ENCODE measurements at regions not wholly inside any gene's neighbourhood (a gene's known extent, or its start where the extent isn't known, plus 50 kb on each side); places are given as distances from the start of the nearest gene placed in this dataset.
"Not testable (repeated sequence)": the region's sequence is repeated elsewhere in the genome, so short reads cannot be mapped to it uniquely, and the experiment has no call there.

GRCh38 chr16:5761592-5761991, 664.0 kb upstream of the EEF2KMT start:
- DNase-seq (ENCODE audit: low spot score): no peak

GRCh38 chr16:5758281-5758680, 660.7 kb upstream of the EEF2KMT start:
- no peak for DNase-seq (ENCODE audit: low spot score)

DNA sequence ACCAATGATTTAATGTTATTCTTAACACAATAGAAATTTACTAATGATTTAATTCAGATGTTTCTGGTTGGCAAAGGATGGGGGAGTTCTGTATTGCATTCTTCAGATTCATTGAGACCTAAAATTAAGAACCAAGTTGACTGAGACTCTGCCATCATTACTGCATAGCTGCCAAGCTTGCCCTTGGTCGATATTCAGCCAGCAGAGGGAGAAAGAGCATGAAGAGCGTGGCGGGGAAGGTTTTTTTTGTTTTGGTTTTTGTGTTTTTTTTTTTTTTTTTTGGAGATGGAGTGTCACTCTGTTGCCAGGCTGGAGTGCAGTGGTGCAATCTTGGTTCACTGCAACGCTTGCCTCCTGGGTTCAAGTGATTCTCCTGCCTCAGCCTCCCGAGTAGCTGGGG, 659.4 kb upstream of the EEF2KMT start:
- no peak for DNase-seq (ENCODE audit: low spot score)

DNA sequence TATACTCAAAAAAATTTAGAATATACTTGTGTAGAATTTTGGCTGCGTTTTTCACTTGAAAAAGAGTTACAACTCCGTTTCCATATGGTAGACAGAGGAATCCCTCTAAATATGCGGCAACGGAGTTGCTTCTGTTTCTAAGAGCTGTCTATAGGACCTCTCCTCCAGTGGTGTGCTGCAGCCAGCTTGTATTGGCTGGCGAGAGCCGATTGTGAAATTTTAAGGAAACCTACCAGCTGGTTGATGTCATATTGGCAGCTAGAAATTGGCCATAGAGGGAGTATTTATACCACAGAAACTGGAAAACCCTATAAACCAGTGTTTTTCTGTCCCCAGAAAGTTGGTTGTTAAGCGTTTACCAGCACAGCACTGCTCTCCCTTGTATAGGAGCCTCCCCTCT, 655.8 kb upstream of the EEF2KMT start:
- DNase-seq (ENCODE audit: low spot score): no peak

DNA sequence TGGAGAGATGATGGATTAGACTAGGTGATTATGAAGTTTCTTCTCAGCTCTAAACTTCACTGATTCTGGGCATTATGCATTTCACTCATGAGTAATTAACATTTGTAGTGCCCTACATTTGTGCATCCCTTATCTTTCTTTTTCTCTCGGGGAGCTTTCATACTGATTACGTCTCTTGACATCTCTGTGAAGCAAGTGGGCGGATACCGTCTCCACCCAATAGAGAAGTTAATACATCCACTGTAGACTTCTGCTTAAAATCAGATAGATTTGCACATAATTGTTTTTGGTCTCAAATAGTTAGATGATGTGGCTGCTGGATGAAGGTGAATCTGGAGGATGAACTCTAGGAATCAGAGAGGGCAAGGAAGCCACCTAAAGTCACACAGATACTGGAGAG, 653.6 kb upstream of the EEF2KMT start:
- DNase-seq (ENCODE audit: low spot score): no peak

DNA sequence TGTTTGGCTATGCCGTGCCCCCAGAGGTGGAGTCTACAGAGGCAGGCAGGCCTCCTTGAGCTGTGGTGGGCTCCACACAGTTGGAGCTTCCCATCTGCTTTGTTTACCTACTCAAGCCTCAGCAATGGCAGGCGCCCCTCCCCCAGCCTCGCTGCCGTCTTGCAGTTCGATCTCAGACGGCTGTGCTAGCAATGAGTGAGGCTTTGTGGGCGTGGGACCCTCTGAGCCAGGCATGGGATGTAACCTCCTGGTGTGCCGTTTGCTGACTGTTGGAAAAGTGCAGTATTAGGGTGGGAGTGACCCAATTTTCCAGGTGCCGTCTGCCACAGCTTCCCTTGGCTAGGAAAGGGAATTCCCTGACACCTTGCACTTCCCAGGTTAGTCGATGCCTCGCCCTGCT, 652.8 kb upstream of the EEF2KMT start:
- DNase-seq (ENCODE audit: low spot score): not testable (repeated sequence)

- DNase-seq (ENCODE audit: low spot score): no peak
Observed at GRCh38 chr16:5738586-5738985, 641.0 kb upstream of the EEF2KMT start.

DNA sequence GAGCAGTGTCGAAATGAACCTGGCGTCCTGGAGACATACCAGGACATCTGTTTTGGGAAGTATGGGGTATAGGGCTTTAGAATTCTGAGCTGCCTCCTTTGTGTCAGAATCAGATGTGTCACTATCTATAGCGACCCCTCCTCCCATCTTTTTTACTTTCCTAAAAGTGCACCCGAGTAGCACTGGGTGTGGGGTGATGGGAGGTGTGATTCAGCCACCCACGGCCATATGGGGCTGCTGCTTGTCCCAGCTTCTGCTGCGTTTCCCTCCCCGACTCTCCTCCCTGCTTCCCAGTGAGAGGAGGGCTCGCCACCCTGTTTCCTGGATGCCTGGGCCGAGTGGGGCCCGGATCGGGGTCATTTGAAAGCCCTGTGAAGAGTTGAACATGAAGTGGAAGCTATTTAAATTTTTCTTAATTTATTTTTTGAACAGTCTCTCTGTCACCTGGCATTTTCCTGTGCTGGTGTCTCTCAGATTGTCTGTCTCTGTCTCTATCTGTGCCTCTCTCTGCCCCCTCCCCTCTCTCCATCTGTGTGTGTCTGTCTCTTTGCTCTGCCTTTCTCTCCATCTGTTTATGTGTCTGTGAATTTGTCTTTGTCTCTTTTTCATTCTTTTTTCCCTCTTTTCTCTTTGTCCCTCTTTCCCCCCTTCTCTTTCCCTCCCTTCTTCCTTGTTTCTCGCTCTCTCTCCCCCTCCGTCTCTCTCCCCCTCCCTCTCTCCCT, 638.8 kb upstream of the EEF2KMT start:
- DNase-seq (ENCODE audit: low spot score): no peak

GRCh38 chr16:5735444-5735843, 637.8 kb upstream of the EEF2KMT start:
- DNase-seq (ENCODE audit: low spot score): no peak

DNA sequence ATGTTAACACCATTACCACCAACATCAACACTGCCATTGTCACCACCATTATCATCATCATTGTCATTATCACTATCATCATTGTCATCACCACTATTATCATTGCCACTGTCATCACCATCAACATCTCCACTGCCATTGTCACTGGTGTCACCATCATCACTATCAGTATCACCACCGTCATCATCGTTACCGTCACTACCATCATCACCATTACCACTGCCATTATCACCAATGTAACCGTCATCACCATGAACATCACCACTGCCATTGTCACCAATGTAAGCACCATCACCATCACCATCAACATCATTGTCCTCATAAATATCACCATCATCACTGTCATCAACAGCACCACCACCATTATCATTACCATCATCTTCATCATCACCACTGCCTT, 633.2 kb upstream of the EEF2KMT start:
- no peak for DNase-seq (ENCODE audit: low spot score)

DNA sequence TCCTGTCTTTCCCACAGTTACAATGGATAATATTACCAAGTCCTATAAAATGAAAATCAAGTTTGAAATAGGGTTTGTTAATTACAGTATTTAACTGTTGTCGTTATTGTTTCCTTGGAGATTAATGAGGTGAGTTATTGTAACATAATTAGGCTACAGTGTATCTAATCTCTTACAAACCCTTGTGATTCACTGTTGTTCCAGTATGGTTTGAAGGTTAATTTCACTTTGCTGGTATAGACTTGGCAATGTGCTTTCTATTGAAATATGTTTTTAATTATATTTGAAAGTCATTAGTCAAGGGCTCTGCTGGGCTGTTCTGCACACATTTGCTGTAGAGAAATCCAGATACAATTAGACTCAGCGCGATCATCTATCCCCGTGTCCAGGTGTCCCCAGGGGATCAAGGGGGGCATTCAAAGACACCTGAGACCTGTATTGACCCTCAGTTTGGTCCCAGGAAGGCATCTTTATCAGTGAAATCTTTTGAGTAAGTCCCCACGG, 624.6 kb upstream of the EEF2KMT start:
- no peak for DNase-seq (ENCODE audit: low spot score)

DNA sequence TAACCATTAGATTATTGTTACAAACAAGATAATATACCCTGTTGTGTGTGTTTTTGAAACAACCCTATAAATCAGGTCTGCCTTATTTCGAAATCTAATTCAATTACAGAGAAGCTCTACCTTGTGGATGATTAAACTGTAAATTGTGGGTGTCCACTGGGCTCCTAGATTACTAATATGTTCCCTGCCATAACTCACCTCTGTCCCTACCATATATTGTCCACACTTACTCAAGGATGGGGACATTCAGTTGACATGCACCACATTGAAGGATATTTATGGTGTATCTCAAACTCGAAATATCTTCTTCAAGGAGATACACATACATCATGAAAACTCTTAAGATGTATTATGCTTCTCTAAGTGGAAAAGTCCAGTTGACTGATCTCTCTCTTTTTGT, 617.6 kb upstream of the EEF2KMT start:
- DNase-seq (ENCODE audit: low spot score): no peak

GRCh38 chr16:5709889-5710288, 612.3 kb upstream of the EEF2KMT start:
- no peak for DNase-seq (ENCODE audit: low spot score)

GRCh38 chr16:5706211-5706610, 608.6 kb upstream of the EEF2KMT start:
- DNase-seq (ENCODE audit: low spot score): no peak

GRCh38 chr16:5704271-5704670, 606.7 kb upstream of the EEF2KMT start:
- DNase-seq (ENCODE audit: low spot score): no peak

DNA sequence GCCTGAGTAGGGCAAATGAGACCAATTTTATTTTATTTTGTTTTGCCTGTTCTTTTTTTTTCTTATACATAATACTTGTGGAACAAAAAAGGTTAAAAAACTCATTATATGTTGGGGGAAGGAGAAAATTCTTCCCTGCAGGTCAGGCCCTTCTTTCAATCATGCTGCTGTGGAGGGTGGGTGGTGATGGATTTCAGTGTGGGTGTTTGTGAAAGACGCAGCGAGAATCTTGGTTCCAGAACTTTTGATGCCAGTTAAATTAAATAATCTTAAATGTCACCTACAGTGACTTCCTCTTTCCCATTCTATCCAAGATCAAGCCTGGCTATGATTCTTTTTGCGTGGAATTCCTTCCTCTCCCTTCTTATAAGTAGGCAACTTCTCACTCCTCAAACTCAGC, 595.8 kb upstream of the EEF2KMT start:
- no peak for DNase-seq (ENCODE audit: low spot score)

GRCh38 chr16:5681966-5682365, 584.4 kb upstream of the EEF2KMT start:
- no peak for DNase-seq (ENCODE audit: low spot score)

GRCh38 chr16:5678371-5678770, 580.8 kb upstream of the EEF2KMT start:
- no peak for DNase-seq (ENCODE audit: low spot score)

DNA sequence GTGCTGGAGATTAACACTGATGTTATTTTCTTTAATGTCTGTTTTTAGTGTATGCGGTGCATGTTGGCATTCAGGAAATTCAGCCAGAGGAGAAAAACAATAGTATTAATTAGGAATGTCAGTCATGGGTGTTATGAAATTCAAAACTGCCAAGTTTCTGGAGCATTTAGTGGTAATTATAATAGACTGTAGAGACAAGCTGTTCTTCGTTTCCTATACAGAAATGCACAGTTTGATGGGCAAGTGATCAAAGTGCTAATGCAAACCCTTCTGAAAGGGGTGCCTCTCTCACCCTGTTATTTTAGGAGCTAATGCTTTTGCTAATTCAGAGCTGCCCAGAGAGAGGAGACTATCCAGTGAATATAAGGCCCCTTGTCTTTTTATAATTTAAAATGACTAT, 573.8 kb upstream of the EEF2KMT start:
- no peak for DNase-seq (ENCODE audit: low spot score)

DNA sequence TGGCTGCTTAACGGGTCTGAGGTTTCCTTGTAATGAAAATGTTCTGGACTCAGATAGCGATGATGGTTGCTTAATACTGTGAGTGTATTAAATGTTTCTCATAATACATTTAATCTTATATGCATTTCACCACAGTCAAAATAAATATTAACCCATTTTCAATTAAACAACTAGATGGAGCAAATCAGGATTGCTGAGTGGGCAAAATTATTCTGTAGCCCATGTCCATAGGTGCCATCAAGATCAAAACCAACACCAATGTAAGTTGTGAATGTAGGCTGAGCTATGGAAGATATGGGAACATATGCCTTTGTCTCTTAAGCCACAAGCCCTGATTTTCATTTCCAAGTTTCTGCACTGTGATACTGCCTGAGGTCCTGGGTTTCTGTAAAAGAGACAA, 572.6 kb upstream of the EEF2KMT start:
- DNase-seq (ENCODE audit: low spot score): no peak

- no peak for DNase-seq (ENCODE audit: low spot score)
Observed at GRCh38 chr16:5668553-5668952, 571.0 kb upstream of the EEF2KMT start.

- no peak for DNase-seq (ENCODE audit: low spot score)
Observed at GRCh38 chr16:5665834-5666233, 568.2 kb upstream of the EEF2KMT start.

DNA sequence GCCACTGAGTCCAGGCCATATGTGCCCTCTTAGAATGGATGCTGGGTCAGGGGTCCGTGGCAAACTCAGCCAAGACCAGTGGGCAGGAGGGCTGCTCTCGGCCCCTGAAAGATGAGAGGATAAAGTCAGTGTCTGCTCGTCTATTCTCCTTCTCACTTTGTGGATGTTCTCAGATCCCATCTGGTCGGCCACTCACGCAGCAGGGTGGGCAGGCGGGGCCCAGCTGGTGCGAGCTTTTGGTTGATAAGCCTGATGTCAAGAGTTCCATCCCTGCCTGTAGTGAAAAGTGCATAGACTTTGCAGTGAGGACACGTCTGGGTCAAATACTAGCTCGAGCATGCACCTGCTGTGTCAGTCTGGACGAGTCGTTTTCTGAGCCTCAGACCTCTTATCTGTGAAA, 556.2 kb upstream of the EEF2KMT start:
- no peak for DNase-seq (ENCODE audit: low spot score)

- DNase-seq (ENCODE audit: low spot score): no peak
Observed at GRCh38 chr16:5653041-5653440, 555.4 kb upstream of the EEF2KMT start.
